HepG2 (cell line): ENCODE measurements at regions not wholly inside any gene's neighbourhood (a gene's known extent, or its start where the extent isn't known, plus 50 kb on each side); places are given as distances from the start of the nearest gene placed in this dataset.

Source experiments
- CREB1 ChIP-seq, 2 experiments: fragments of 450-650 bp in 1 of 2; IDR thresholded peaks; 2 replicates each; pipeline ENCODE4 v1.6.1; 2016 to 2017; ENCODE audit warnings: control low read depth in 1 of 2, mild to moderate bottlenecking in 1 of 2, missing compliant biosample characterization in 1 of 2, missing genetic modification characterization in 1 of 2
- FOSL1 ChIP-seq: sonication (generic); formaldehyde crosslinking; IDR thresholded peaks from 2 replicates; pipeline ENCODE4 v1.9.0; 2021; ENCODE audit warnings: missing genetic modification reagents, borderline replicate concordance
- POLR2AphosphoS5 ChIP-seq: IDR thresholded peaks from 2 replicates; pipeline ENCODE4 v1.6.1; 2012; ENCODE audit warnings: low read depth, low read length
- RNF2 ChIP-seq: fragments of 450-650 bp; conservative IDR thresholded peaks from 2 replicates; pipeline ENCODE4 v1.6.1; 2016; ENCODE audit warnings: low read depth
- RXRB ChIP-seq: IDR thresholded peaks from 2 replicates; pipeline ENCODE4 v1.6.1; 2016; ENCODE audit warnings: borderline replicate concordance, missing genetic modification reagents, missing compliant biosample characterization
- ZNF777 ChIP-seq: sonication (generic); formaldehyde crosslinking; IDR thresholded peaks from 2 replicates; pipeline ENCODE4 v1.4.0; 2020; ENCODE audit warnings: missing genetic modification reagents
- ZZZ3 ChIP-seq: sonication (generic); formaldehyde crosslinking; IDR thresholded peaks from 2 replicates; pipeline ENCODE4 v1.4.0; 2020; ENCODE audit warnings: missing genetic modification reagents, mild to moderate bottlenecking, borderline replicate concordance
- TF ChIP-seq, protein P1 (sequence below): sonication (generic); formaldehyde crosslinking; IDR thresholded peaks from 2 replicates; pipeline ENCODE4 v1.8.0; 2022; ENCODE audit warnings: mild to moderate bottlenecking, missing genetic modification reagents; ENCODE audit not compliant: insufficient replicate concordance
- TF ChIP-seq, protein P2 (sequence below): IDR thresholded peaks from 2 replicates; pipeline ENCODE4 v1.6.1; 2016; ENCODE audit warnings: missing compliant biosample characterization, missing genetic modification reagents, borderline replicate concordance
- TF ChIP-seq, protein P3 (sequence below): sonication (generic); formaldehyde crosslinking; IDR thresholded peaks from 2 replicates; pipeline ENCODE4 v1.4.0; 2020; ENCODE audit warnings: missing genetic modification reagents
- TF ChIP-seq, protein P4 (sequence below): sonication (generic); formaldehyde crosslinking; IDR thresholded peaks from 2 replicates; pipeline ENCODE4 v1.8.1; 2023; ENCODE audit warnings: missing genetic modification reagents, mild to moderate bottlenecking, borderline replicate concordance
- TF ChIP-seq, protein P5 (sequence below): sonication (generic); formaldehyde crosslinking; IDR thresholded peaks from 2 replicates; pipeline ENCODE4 v1.5.0; 2020; ENCODE audit warnings: mild to moderate bottlenecking, missing genetic modification reagents, moderate library complexity
- TF ChIP-seq, protein P6 (sequence below): sonication (generic); formaldehyde crosslinking; IDR thresholded peaks from 2 replicates; pipeline ENCODE4 v1.5.0; 2020; ENCODE audit warnings: mild to moderate bottlenecking, low read depth, missing genetic modification reagents, borderline replicate concordance

DNA sequence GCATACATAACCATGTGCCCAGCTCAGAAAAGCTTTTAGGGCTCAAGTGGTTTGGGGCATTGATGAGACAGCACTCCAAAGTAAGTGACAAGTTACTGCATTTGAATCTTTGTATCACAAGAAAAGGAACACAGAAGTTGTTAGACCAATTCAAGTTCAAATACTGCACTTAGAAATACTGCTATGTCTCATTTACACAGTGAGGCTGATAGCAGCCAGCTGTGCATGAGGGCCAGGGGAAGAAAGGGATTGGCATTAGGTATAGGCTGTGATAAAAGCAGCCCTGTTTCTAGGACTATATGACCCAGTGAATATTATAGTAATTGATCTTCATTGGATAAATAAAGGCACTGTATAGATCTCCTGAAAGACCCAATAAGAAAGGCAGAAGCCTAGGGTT is 197.8 kb upstream of the SORCS1 start:
- no peak for TF ChIP-seq ZZZ3
- TF ChIP-seq, protein P1, sequence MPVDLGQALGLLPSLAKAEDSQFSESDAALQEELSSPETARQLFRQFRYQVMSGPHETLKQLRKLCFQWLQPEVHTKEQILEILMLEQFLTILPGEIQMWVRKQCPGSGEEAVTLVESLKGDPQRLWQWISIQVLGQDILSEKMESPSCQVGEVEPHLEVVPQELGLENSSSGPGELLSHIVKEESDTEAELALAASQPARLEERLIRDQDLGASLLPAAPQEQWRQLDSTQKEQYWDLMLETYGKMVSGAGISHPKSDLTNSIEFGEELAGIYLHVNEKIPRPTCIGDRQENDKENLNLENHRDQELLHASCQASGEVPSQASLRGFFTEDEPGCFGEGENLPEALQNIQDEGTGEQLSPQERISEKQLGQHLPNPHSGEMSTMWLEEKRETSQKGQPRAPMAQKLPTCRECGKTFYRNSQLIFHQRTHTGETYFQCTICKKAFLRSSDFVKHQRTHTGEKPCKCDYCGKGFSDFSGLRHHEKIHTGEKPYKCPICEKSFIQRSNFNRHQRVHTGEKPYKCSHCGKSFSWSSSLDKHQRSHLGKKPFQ (CRISPR knock-in tag), result no peak
- TF ChIP-seq, protein P2, sequence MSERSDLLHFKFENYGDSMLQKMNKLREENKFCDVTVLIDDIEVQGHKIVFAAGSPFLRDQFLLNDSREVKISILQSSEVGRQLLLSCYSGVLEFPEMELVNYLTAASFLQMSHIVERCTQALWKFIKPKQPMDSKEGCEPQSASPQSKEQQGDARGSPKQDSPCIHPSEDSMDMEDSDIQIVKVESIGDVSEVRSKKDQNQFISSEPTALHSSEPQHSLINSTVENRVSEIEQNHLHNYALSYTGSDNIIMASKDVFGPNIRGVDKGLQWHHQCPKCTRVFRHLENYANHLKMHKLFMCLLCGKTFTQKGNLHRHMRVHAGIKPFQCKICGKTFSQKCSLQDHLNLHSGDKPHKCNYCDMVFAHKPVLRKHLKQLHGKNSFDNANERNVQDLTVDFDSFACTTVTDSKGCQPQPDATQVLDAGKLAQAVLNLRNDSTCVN, result no peak
- TF ChIP-seq RNF2, result no peak
- no peak for TF ChIP-seq CREB1 (IDR thresholded peaks at IDR 0.05)
- TF ChIP-seq CREB1 (CRISPR knock-in tag; IDR thresholded peaks at IDR 0.05), result no peak
- TF ChIP-seq POLR2AphosphoS5, result no peak
- no peak for TF ChIP-seq RXRB
- no peak for TF ChIP-seq ZNF777
- TF ChIP-seq, protein P3, sequence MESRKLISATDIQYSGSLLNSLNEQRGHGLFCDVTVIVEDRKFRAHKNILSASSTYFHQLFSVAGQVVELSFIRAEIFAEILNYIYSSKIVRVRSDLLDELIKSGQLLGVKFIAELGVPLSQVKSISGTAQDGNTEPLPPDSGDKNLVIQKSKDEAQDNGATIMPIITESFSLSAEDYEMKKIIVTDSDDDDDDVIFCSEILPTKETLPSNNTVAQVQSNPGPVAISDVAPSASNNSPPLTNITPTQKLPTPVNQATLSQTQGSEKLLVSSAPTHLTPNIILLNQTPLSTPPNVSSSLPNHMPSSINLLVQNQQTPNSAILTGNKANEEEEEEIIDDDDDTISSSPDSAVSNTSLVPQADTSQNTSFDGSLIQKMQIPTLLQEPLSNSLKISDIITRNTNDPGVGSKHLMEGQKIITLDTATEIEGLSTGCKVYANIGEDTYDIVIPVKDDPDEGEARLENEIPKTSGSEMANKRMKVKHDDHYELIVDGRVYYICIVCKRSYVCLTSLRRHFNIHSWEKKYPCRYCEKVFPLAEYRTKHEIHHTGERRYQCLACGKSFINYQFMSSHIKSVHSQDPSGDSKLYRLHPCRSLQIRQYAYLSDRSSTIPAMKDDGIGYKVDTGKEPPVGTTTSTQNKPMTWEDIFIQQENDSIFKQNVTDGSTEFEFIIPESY, result no peak
- TF ChIP-seq, protein P4, sequence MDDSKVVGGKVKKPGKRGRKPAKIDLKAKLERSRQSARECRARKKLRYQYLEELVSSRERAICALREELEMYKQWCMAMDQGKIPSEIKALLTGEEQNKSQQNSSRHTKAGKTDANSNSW (CRISPR knock-in tag), result no peak
- TF ChIP-seq, protein P5, sequence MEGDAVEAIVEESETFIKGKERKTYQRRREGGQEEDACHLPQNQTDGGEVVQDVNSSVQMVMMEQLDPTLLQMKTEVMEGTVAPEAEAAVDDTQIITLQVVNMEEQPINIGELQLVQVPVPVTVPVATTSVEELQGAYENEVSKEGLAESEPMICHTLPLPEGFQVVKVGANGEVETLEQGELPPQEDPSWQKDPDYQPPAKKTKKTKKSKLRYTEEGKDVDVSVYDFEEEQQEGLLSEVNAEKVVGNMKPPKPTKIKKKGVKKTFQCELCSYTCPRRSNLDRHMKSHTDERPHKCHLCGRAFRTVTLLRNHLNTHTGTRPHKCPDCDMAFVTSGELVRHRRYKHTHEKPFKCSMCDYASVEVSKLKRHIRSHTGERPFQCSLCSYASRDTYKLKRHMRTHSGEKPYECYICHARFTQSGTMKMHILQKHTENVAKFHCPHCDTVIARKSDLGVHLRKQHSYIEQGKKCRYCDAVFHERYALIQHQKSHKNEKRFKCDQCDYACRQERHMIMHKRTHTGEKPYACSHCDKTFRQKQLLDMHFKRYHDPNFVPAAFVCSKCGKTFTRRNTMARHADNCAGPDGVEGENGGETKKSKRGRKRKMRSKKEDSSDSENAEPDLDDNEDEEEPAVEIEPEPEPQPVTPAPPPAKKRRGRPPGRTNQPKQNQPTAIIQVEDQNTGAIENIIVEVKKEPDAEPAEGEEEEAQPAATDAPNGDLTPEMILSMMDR, result no peak
- TF ChIP-seq, protein P6, sequence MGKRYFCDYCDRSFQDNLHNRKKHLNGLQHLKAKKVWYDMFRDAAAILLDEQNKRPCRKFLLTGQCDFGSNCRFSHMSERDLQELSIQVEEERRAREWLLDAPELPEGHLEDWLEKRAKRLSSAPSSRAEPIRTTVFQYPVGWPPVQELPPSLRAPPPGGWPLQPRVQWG, result no peak
- no peak for TF ChIP-seq FOSL1 (CRISPR knock-in tag)
